Hepatocyte (in vitro differentiated cells): ENCODE measurements at regions not wholly inside any gene's neighbourhood (a gene's known extent, or its start where the extent isn't known, plus 50 kb on each side); places are given as distances from the start of the nearest gene placed in this dataset.

Experiments
- DNase-seq: peaks from one replicate; pipeline ENCODE4 v3.0.0-alpha.2; 2016; ENCODE audit warnings: low spot score
- H2AFZ ChIP-seq: fragments of 200-600 bp; sonication (generic); 2 replicates; pipeline ENCODE4 v1.6.0; 2016; ENCODE audit warnings: antibody characterized with exemption, mild to moderate bottlenecking
- H3K27ac ChIP-seq: fragments of 200-600 bp; sonication (generic); 2 replicates; pipeline ENCODE4 v1.5.1; 2016; ENCODE audit warnings: mild to moderate bottlenecking
- H3K27me3 ChIP-seq: fragments of 200-600 bp; sonication (generic); 2 replicates; pipeline ENCODE4 v1.6.1; 2016
- H3K36me3 ChIP-seq: fragments of 200-600 bp; sonication (generic); replicated peaks from 2 replicates; pipeline ENCODE4 v1.5.1; 2016; ENCODE audit warnings: low read depth; ENCODE audit not compliant: insufficient read depth
- H3K4me1 ChIP-seq: fragments of 200-600 bp; sonication (generic); 2 replicates; pipeline ENCODE4 v1.5.1; 2016; ENCODE audit warnings: mild to moderate bottlenecking, moderate library complexity; ENCODE audit not compliant: insufficient read depth
- H3K4me2 ChIP-seq: fragments of 200-600 bp; sonication (generic); 2 replicates; pipeline ENCODE4 v1.6.0; 2016
- H3K4me3 ChIP-seq: fragments of 200-600 bp; sonication (generic); 2 replicates; pipeline ENCODE4 v1.5.1; 2016; ENCODE audit warnings: mild to moderate bottlenecking
- H3K79me2 ChIP-seq: fragments of 200-600 bp; sonication (generic); 2 replicates; pipeline ENCODE4 v1.6.0; 2017; ENCODE audit warnings: mild to moderate bottlenecking
- H3K9me2 ChIP-seq: fragments of 200-600 bp; sonication (generic); replicated peaks from 2 replicates; pipeline ENCODE4 v1.6.0; 2017; ENCODE audit warnings: mild to moderate bottlenecking; ENCODE audit not compliant: insufficient read depth
- H3K9me3 ChIP-seq: fragments of 200-600 bp; sonication (generic); 2 replicates; pipeline ENCODE4 v1.5.1; 2016; ENCODE audit warnings: low read depth, mild to moderate bottlenecking
- H4K20me1 ChIP-seq: fragments of 200-600 bp; sonication (generic); 2 replicates; pipeline ENCODE4 v1.6.0; 2016; ENCODE audit warnings: mild to moderate bottlenecking; ENCODE audit not compliant: insufficient read depth, poor library complexity, severe bottlenecking
- CTCF ChIP-seq: fragments of 200-600 bp; sonication (generic); IDR thresholded peaks from 2 replicates; pipeline ENCODE4 v1.5.1; 2016; ENCODE audit warnings: antibody characterized with exemption, mild to moderate bottlenecking; ENCODE audit not compliant: poor library complexity
- EZH2 ChIP-seq: fragments of 200-600 bp; sonication (generic); IDR thresholded peaks from 2 replicates; pipeline ENCODE4 v1.6.1; 2016; ENCODE audit warnings: antibody characterized with exemption, mild to moderate bottlenecking, borderline replicate concordance
- EZH2phosphoT487 ChIP-seq: fragments of 200-600 bp; sonication (generic); IDR thresholded peaks from one replicate; pipeline ENCODE4 v1.6.1; 2018; ENCODE audit warnings: antibody characterized with exemption, mild to moderate bottlenecking, low read depth, moderate library complexity; ENCODE audit not compliant: unreplicated experiment, severe bottlenecking
- WGBS: methylation state at CpG from one replicate; pipeline ENCODE4 v1.1.6; 2016; ENCODE audit warnings: low lambda C conversion rate; ENCODE audit errors: missing lambda C conversion rate; 5-methylcytosine and 5-hydroxymethylcytosine counted together

- Histone ChIP-seq H4K20me1 (no peaks in the 10 kb centered on the region), H3K4me2 (no peak overlapping the region), H2AFZ (no peak overlapping the region), H3K27ac (no peak overlapping the region), H3K4me1 (no peaks in the 10 kb centered on the region), H3K79me2 (no peaks in the 10 kb centered on the region), H3K9me3 (no peaks in the 10 kb centered on the region), H3K27me3 (no peaks in the 10 kb centered on the region), H3K4me3 (no peak overlapping the region), H3K9me2 (no peaks in the 10 kb centered on the region), H3K36me3 (no peaks in the 10 kb centered on the region)
- DNase-seq = no peak
- 99% methylated on average over 5 of the region's 5 CpGs for WGBS
- no peak for TF ChIP-seq CTCF
- TF ChIP-seq EZH2phosphoT487 = no peak
- TF ChIP-seq EZH2 = no peak
Observed at GRCh38 chr17:12514596-12514995, 151.1 kb upstream of the MYOCD start.

GRCh38 chr17:12519956-12520594 is 145.6 kb upstream of the MYOCD start:
- no peaks in the 10 kb centered on the region for H3K9me3 ChIP-seq
- no peak overlapping the region for H2AFZ ChIP-seq
- H3K27me3 ChIP-seq = no peaks in the 10 kb centered on the region
- H4K20me1 ChIP-seq = no peaks in the 10 kb centered on the region
- no peak overlapping the region for H3K27ac ChIP-seq
- H3K4me1 ChIP-seq = peaks cover 20% of the 10 kb centered on the region
- H3K4me2 ChIP-seq = no peak overlapping the region
- H3K36me3 ChIP-seq = no peaks in the 10 kb centered on the region
- H3K79me2 ChIP-seq = no peaks in the 10 kb centered on the region
- no peak for TF ChIP-seq EZH2
- no peak for TF ChIP-seq EZH2phosphoT487
- TF ChIP-seq CTCF = no peak
- H3K9me2 ChIP-seq = no peaks in the 10 kb centered on the region
- H3K4me3 ChIP-seq = no peak overlapping the region
- WGBS = 88% methylated on average over 7 of the region's 7 CpGs
- no peak for DNase-seq

- no peak for DNase-seq
- H4K20me1 ChIP-seq = no peaks in the 10 kb centered on the region
- no peaks in the 10 kb centered on the region for H3K79me2 ChIP-seq
- no peak overlapping the region for H2AFZ ChIP-seq
- 63% methylated on average over 7 of the region's 7 CpGs for WGBS
- H3K9me2 ChIP-seq = no peaks in the 10 kb centered on the region
- no peaks in the 10 kb centered on the region for H3K27me3 ChIP-seq
- H3K27ac ChIP-seq = no peak overlapping the region
- TF ChIP-seq EZH2 (no peak), EZH2phosphoT487 (no peak), CTCF (no peak)
- H3K4me2 ChIP-seq = no peak overlapping the region
- no peaks in the 10 kb centered on the region for H3K9me3 ChIP-seq
- no peak overlapping the region for H3K4me3 ChIP-seq
- peaks cover 20% of the 10 kb centered on the region for H3K4me1 ChIP-seq
- no peaks in the 10 kb centered on the region for H3K36me3 ChIP-seq
Observed at GRCh38 chr17:12521416-12521815, 144.3 kb upstream of the MYOCD start.
